ENCODE measurements at regions not wholly inside any gene's neighbourhood (a gene's known extent, or its start where the extent isn't known, plus 50 kb on each side); places are given as distances from the start of the nearest gene placed in this dataset.
"Not testable (repeated sequence)": the region's sequence is repeated elsewhere in the genome, so short reads cannot be mapped to it uniquely, and the experiment has no call there.

GRCh38 chr11:96748639-96749370 lies 359.0 kb downstream of the JRKL start:
- Histone ChIP-seq H3K9ac (ENCODE audit: low read length) (no peak overlapping the region), H3F3A (ENCODE audit: insufficient read depth) (no peaks in the 10 kb centered on the region), H3K36me3 (ENCODE audit: low read length) (no peaks in the 10 kb centered on the region), H3K4me3 (ENCODE audit: insufficient read depth, low read length, poor library complexity, severe bottlenecking) (no peak overlapping the region), H3K9me2 (replicated peaks; ENCODE audit: insufficient read depth, low read length) (no peaks in the 10 kb centered on the region), H3K4me2 (ENCODE audit: low read depth, low read length, poor library complexity, severe bottlenecking) (no peak overlapping the region), H3K27ac (ENCODE audit: low read depth, low read length) (no peak overlapping the region), H4K20me1 (ENCODE audit: low read depth, low read length) (no peaks in the 10 kb centered on the region), H2AFZ (ENCODE audit: low read depth, low read length, severe bottlenecking) (no peak overlapping the region), H3K9me3 (ENCODE audit: insufficient read depth, low read length) (no peaks in the 10 kb centered on the region), H3K79me2 (ENCODE audit: insufficient read depth, low read length) (no peaks in the 10 kb centered on the region), H3K27me3 (ENCODE audit: low read length) (no peaks in the 10 kb centered on the region)
- TF ChIP-seq EZH2phosphoT487 (conservative IDR thresholded peaks at IDR 0.05; ENCODE audit: low read length) = no peak
- TF ChIP-seq, protein P1, sequence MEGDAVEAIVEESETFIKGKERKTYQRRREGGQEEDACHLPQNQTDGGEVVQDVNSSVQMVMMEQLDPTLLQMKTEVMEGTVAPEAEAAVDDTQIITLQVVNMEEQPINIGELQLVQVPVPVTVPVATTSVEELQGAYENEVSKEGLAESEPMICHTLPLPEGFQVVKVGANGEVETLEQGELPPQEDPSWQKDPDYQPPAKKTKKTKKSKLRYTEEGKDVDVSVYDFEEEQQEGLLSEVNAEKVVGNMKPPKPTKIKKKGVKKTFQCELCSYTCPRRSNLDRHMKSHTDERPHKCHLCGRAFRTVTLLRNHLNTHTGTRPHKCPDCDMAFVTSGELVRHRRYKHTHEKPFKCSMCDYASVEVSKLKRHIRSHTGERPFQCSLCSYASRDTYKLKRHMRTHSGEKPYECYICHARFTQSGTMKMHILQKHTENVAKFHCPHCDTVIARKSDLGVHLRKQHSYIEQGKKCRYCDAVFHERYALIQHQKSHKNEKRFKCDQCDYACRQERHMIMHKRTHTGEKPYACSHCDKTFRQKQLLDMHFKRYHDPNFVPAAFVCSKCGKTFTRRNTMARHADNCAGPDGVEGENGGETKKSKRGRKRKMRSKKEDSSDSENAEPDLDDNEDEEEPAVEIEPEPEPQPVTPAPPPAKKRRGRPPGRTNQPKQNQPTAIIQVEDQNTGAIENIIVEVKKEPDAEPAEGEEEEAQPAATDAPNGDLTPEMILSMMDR (IDR thresholded peaks at IDR 0.05; ENCODE audit: insufficient read depth, low read length, poor library complexity, severe bottlenecking) = no peak

GRCh38 chr11:96751807-96752206 lies 362.0 kb downstream of the JRKL start:
- not testable (repeated sequence) for H3K9me2 ChIP-seq (replicated peaks; ENCODE audit: insufficient read depth, low read length); H3K4me2 ChIP-seq (ENCODE audit: low read depth, low read length, poor library complexity, severe bottlenecking); H3K36me3 ChIP-seq (ENCODE audit: low read length); H3K79me2 ChIP-seq (ENCODE audit: insufficient read depth, low read length); H3K9ac ChIP-seq (ENCODE audit: low read length); H3K9me3 ChIP-seq (ENCODE audit: insufficient read depth, low read length); H3K27me3 ChIP-seq (ENCODE audit: low read length); H2AFZ ChIP-seq (ENCODE audit: low read depth, low read length, severe bottlenecking); H3F3A ChIP-seq (ENCODE audit: insufficient read depth); H4K20me1 ChIP-seq (ENCODE audit: low read depth, low read length); H3K27ac ChIP-seq (ENCODE audit: low read depth, low read length); H3K4me3 ChIP-seq (ENCODE audit: insufficient read depth, low read length, poor library complexity, severe bottlenecking)

DNA sequence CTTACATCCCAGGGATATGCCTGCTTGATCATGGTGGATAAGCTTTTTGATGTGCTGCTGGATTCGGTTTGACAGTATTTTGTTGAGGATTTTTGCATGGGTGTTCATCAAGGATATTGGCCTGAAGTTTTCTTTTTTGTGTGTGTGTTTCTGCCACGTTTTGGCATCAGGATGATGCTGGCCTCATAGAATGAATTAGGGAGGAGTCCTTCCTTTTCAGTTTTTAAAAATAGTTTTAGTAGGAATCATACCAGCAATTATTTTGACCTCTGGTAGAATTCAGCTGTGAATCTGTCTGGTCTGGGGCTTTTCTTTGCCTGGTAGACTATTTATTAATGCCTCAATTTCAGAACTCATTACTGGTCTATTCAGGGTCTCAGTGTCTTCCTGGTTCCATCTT lies 362.4 kb downstream of the JRKL start:
- no peak overlapping the region for H3K27ac ChIP-seq (ENCODE audit: low read depth, low read length)
- no peak overlapping the region for H3K4me3 ChIP-seq (ENCODE audit: insufficient read depth, low read length, poor library complexity, severe bottlenecking)
- no peaks in the 10 kb centered on the region for H3K9me3 ChIP-seq (ENCODE audit: insufficient read depth, low read length)
- no peaks in the 10 kb centered on the region for H4K20me1 ChIP-seq (ENCODE audit: low read depth, low read length)
- H3K79me2 ChIP-seq (ENCODE audit: insufficient read depth, low read length) = no peaks in the 10 kb centered on the region
- no peaks in the 10 kb centered on the region for H3F3A ChIP-seq (ENCODE audit: insufficient read depth)
- no peak overlapping the region for H2AFZ ChIP-seq (ENCODE audit: low read depth, low read length, severe bottlenecking)
- no peak overlapping the region for H3K4me2 ChIP-seq (ENCODE audit: low read depth, low read length, poor library complexity, severe bottlenecking)
- TF ChIP-seq EZH2phosphoT487 (conservative IDR thresholded peaks at IDR 0.05; ENCODE audit: low read length) = no peak
- TF ChIP-seq, protein P1 (IDR thresholded peaks at IDR 0.05; ENCODE audit: insufficient read depth, low read length, poor library complexity, severe bottlenecking) = no peak
- H3K9ac ChIP-seq (ENCODE audit: low read length) = no peak overlapping the region
- no peaks in the 10 kb centered on the region for H3K36me3 ChIP-seq (ENCODE audit: low read length)
- H3K9me2 ChIP-seq (replicated peaks; ENCODE audit: insufficient read depth, low read length) = no peaks in the 10 kb centered on the region
- no peaks in the 10 kb centered on the region for H3K27me3 ChIP-seq (ENCODE audit: low read length)

DNA sequence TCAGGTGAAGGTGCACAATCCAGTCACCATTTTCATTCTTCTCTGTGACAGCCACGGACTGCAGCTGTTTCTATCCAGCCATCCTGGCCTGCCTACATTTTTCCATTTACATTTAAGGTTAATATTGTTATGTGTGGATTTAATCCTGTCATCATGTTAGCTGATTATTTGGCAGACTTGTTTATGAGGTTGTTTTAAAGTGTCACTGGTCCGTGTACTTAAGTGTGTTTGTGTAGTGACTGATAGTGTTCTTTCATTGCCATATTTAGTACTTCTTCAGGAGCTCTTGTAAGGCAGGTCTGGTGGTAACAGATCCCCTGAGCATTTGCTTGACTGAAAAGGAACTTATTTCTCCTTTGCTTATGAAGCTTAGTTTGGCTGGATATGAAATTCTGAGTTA lies 364.2 kb downstream of the JRKL start:
- no peaks in the 10 kb centered on the region for H3K36me3 ChIP-seq (ENCODE audit: low read length)

More for the DNA sequence above, 364.2 kb downstream of the JRKL start:
- no peak overlapping the region for H3K9ac ChIP-seq (ENCODE audit: low read length)
- H3K9me3 ChIP-seq (ENCODE audit: insufficient read depth, low read length) = no peaks in the 10 kb centered on the region
- no peaks in the 10 kb centered on the region for H3K79me2 ChIP-seq (ENCODE audit: insufficient read depth, low read length)
- no peaks in the 10 kb centered on the region for H3F3A ChIP-seq (ENCODE audit: insufficient read depth)
- no peak overlapping the region for H3K4me3 ChIP-seq (ENCODE audit: insufficient read depth, low read length, poor library complexity, severe bottlenecking)
- H3K4me2 ChIP-seq (ENCODE audit: low read depth, low read length, poor library complexity, severe bottlenecking) = no peak overlapping the region
- H3K27ac ChIP-seq (ENCODE audit: low read depth, low read length) = no peak overlapping the region
- H3K27me3 ChIP-seq (ENCODE audit: low read length) = no peaks in the 10 kb centered on the region
- H4K20me1 ChIP-seq (ENCODE audit: low read depth, low read length) = no peaks in the 10 kb centered on the region
- no peaks in the 10 kb centered on the region for H3K9me2 ChIP-seq (replicated peaks; ENCODE audit: insufficient read depth, low read length)
- no peak overlapping the region for H2AFZ ChIP-seq (ENCODE audit: low read depth, low read length, severe bottlenecking)
- TF ChIP-seq, protein P1 (IDR thresholded peaks at IDR 0.05; ENCODE audit: insufficient read depth, low read length, poor library complexity, severe bottlenecking) = no peak
- TF ChIP-seq EZH2phosphoT487 (conservative IDR thresholded peaks at IDR 0.05; ENCODE audit: low read length) = no peak
